ENCODE measurements at regions not wholly inside any gene's neighbourhood (a gene's known extent, or its start where the extent isn't known, plus 50 kb on each side); places are given as distances from the start of the nearest gene placed in this dataset.
A peak's percentile ranks its signal among the peaks of the same experiment; 100 is the strongest.

GRCh38 chr2:195495966-195496365 lies 161.1 kb upstream of the SLC39A10 start:
- DNase-seq (ENCODE audit: low read depth), result no peak

GRCh38 chr2:195495351-195495750 lies 161.7 kb upstream of the SLC39A10 start:
- no peak for DNase-seq (ENCODE audit: low read depth)

GRCh38 chr2:195494451-195494850 lies 162.6 kb upstream of the SLC39A10 start:
- no peak for DNase-seq (ENCODE audit: low read depth)

DNA sequence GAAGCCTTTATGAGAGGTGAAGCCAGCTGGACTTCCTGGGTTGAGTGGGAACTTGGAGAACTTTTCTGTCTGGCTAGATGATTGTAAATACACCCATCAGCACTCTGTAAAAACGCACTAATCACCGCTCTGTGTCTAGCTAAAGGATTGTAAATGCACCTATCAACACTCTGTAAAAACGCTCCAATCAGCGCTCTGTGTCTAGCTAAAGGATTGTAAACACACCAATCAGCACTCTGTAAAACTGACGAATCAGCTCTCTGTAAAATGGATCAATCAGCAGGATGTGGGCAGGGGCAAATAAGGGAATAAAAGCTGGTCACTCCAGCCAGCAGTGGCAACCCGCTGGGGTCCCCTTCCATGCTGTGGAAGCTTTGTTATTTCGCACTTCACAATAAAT lies 163.6 kb upstream of the SLC39A10 start:
- no peak for DNase-seq (ENCODE audit: low read depth)

GRCh38 chr2:195490319-195490718 lies 166.7 kb upstream of the SLC39A10 start:
- DNase-seq (ENCODE audit: low read depth), result no peak

DNA sequence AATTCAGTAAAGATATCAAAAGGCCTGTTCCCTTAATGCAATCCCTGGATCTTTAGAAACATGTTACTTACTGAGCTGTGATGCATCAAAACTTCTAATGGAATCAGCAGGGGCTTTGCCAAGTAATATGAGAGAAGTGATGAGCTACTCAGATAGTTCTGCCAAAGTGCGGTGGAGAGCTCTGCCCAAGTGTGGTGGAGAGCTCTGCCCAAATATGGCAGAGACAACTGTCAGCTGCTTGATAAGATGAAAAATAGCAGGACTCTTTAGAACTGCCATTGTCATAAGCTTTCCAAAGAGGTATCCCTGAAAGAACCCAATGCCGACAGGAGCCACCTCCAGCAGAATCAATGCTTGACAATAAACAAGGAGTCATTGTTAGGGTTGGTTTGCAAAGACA lies 167.9 kb upstream of the SLC39A10 start:
- DNase-seq (ENCODE audit: low read depth), result no peak

- no peak for DNase-seq (ENCODE audit: low read depth)
Observed at GRCh38 chr2:195488567-195488966, 168.5 kb upstream of the SLC39A10 start.

DNA sequence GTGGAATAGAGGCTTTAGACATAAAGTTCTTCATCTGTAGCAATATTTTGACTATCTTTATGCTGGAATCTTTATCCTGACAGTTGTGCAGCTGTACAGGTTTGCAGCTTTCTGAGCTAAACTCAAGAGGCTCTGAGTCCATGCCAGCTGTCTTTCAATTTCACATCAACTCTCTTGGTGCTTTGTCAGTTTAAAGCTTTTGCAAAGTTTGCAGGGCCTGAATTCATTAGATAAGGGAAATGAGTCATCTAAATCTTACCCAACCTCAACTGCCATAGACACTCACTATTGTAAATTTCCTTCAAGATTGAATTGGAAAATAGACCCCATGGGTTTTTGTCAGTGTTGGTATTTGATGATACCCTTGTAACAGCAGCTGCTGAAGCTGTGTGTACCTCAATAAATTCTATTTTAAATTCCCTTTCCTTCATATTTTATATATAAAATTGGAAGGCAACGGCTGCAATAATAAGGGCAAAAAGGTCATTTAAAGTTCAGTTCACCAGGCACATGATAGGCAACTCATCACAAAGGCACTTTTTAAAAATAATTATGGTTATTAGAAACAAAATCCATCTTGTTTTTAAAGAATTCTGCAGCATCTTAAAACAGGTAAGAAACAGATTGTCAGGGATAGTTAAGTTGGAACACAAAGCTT lies 169.9 kb upstream of the SLC39A10 start:
- peak; percentile 4 for DNase-seq (ENCODE audit: low read depth)

GRCh38 chr2:195486520-195486919 lies 170.5 kb upstream of the SLC39A10 start:
- no peak for DNase-seq (ENCODE audit: low read depth)

GRCh38 chr2:195482010-195482409 lies 175.0 kb upstream of the SLC39A10 start:
- DNase-seq (ENCODE audit: low read depth), result no peak

DNA sequence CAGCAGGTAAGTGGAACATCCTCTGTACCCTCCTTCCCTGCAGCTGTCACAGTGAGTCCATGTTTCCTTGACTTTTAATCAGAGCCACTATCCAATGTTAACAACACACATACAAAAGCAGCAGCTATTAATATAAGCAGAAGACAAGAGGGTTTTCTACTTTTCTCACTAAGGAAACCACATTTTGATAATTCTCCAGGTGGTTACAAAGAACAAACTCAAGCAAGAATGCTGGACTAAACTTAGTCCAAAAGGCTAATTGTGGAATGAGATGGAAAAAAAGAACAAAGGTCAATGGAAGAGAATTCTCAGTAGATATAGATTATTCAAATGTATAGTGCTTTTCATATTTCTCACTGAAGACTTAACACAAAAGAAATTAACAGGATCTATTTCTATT lies 176.9 kb upstream of the SLC39A10 start:
- no peak for DNase-seq (ENCODE audit: low read depth)

DNA sequence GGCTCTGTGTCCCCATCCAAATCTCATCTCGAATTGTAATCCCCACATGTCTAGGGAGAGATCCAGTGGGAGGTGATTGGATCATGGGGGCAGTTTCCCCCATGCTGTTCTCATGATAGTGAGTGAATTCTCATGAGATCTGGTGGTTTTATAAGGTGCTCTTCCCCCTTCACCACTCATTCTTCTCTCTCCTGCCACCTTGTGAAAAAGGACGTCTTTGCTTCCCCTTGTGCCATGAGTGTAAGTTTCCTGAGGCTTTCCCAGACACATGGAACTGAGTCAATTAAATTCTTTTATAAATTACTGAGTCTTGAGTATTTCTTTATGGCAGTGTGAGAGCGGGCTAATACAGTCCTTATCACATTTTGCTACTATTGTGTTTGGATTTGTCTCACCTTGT lies 177.6 kb upstream of the SLC39A10 start:
- DNase-seq (ENCODE audit: low read depth), result no peak

DNA sequence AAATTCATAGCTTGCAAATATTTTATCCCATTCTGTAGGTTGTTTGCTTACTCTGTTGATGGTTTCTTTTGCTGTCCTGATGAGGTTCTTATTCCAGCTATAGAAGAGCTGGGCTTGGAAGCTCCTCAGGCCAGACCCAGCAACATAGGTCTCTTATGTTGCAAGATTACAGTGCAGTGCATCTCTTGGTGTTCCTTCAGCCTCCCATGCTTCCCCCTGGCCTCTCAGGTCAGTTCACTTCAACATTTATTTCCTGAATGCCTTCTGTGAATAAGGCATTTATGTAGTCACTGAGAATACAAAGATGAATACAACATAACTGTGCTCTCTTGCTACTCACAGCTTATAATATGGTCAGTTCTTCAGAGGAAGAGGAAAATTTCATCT lies 179.0 kb upstream of the SLC39A10 start:
- no peak for DNase-seq (ENCODE audit: low read depth)

GRCh38 chr2:195477248-195477995 lies 179.6 kb upstream of the SLC39A10 start:
- no peak for DNase-seq (ENCODE audit: low read depth)

DNA sequence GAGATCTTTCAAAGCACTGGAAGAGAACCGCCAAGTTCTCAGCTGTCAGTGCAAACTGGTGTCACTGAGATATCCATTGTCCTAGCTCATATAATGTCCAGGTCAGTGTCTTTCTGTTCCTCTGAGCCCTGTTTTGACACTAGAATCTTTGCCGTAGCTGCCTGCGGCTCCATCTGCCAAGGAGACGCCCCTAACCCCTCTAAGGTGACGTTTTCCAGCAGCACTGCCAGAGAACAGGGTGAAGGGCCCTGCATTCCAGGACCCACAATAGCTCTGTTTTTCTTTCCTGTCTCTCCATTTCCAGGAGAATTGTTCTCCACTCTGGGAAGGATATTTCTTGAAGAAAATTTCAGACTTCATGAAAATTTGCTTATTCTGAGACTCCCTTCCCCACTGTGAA lies 181.7 kb upstream of the SLC39A10 start:
- DNase-seq (ENCODE audit: low read depth), result no peak

GRCh38 chr2:195473862-195474261 lies 183.2 kb upstream of the SLC39A10 start:
- no peak for DNase-seq (ENCODE audit: low read depth)

DNA sequence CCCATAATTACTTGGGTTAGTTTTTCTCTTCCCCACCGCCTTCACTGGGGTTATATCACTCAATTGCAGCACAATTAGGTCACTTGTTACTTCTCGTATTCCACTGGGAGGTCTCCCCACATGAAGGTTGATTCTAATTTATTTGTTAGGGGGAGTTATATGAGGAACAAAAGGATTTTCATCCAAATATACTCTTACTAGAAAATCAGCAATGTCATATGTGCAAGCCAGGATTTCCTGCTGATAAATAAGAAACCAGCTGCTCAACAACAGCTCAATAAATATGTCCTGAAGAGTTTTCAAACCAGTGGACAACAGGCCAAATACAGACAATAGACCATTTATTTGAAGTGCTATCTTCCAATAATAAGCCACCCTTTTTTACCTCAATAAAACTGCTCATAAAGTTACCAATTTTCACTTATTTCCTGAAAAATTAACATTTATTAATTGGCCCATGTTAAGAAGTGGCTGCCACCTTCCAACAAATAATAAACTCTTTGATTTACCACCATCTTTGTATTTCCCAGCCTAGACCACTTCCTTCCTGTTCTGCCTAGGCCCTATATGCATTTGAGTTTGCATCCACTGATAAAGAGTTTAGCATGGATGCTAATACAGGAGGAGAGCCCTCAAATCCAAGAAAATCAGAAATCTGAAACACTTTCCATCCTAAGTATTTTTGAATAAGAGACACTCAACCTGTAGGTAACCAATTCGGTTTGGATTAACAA lies 184.4 kb upstream of the SLC39A10 start:
- no peak for DNase-seq (ENCODE audit: low read depth)

DNA sequence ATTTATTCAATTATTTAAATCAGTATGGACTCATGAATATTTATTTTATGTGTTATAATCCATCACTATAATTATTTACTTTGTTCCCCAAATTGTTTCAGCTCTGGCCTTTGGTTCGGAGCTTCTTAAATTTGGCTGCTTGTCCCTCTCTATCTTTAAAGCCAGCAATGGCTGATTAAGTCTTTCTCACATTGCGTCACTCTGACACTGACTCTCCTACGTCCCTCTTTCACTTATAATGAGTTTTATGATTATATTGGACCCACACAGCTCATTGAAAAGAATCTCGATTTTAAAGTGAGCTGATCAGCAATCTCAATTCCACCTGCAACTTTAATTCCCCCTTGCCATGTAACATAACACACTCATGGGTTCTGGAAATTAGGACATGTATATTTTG lies 185.2 kb upstream of the SLC39A10 start:
- DNase-seq (ENCODE audit: low read depth), result no peak

- DNase-seq (ENCODE audit: low read depth), result no peak
Observed at GRCh38 chr2:195471163-195471562, 185.9 kb upstream of the SLC39A10 start.

DNA sequence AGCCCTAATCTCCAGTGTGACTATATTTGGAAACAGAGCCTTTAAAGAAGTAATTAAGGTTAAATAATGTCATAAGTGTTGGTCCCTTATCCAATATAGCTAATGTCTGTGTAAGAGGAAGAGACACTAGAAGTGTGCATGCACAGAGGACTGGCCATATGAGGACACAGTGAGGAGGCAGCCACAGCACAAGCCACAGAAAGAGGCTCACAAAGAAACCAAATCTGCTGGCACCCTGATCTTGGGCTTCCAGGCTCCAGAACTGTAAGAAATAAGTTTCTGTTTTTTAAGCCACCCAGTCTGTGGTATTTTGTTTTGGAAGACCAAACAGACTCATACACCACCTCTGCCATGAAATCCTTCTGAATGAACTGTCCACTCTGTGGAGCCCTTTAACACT lies 186.4 kb upstream of the SLC39A10 start:
- DNase-seq (ENCODE audit: low read depth), result no peak

DNA sequence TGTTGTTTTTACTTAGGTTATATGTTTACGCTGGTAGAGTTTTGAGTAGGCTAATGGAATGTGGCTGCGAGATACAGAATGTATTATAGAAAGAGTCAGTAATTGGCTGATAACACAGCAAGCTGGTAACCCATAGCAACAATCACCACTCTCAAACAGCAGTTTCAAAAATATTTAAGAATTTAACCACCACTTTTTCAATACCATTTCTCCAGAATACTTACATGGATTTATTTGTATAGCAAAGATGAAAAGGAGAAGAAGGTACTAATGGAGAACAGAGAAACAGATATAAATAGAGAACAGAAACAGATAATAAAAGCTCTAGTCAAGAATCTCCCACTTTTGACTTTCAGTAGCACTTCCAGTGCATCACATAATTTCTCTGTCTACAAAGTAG lies 188.3 kb upstream of the SLC39A10 start:
- no peak for DNase-seq (ENCODE audit: low read depth)

DNA sequence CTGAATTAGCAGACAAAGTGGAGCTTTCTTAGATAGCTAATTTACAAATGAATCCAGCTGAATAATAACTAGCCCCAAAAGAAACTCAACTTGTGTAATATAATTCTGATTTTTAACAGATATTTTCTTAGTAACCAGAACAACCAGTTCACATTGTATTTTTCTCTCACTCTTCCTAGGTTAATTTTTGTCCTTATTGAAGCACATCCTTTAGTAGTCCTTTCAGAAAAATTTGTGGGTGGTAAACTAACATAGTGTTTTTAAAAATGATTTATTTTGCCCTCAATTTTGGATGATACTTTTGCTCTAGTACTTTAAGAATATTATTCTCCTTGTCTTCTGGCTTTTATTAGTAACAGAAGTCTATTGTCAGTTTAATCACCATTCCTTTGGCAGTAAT lies 190.6 kb upstream of the SLC39A10 start:
- DNase-seq (ENCODE audit: low read depth), result no peak

- DNase-seq (ENCODE audit: low read depth), result no peak
Observed at GRCh38 chr2:195461010-195461409, 196.0 kb upstream of the SLC39A10 start.

Measured in activated T-cell treated with anti-CD3 and anti-CD28 coated beads for 24 hours (primary cell).